Skeletal muscle satellite cell (primary cell): ENCODE measurements at regions not wholly inside any gene's neighbourhood (a gene's known extent, or its start where the extent isn't known, plus 50 kb on each side); places are given as distances from the start of the nearest gene placed in this dataset.

Experiments
- H3K27me3 ChIP-seq: 2 replicates; pipeline ENCODE4 v1.7.0; 2013; ENCODE audit warnings: low read length; ENCODE audit not compliant: control insufficient read depth, insufficient read depth
- H3K36me3 ChIP-seq: 2 replicates; pipeline ENCODE4 v1.7.0; 2013; ENCODE audit warnings: mild to moderate bottlenecking, control low read depth, low read length; ENCODE audit not compliant: insufficient read depth
- H3K4me1 ChIP-seq: 2 replicates; pipeline ENCODE4 v1.7.0; 2013; ENCODE audit warnings: low read length; ENCODE audit not compliant: control insufficient read depth, insufficient read depth
- H3K4me2 ChIP-seq: 2 replicates; pipeline ENCODE4 v1.7.0; 2013; ENCODE audit warnings: mild to moderate bottlenecking, low read length
- H3K4me3 ChIP-seq: 2 replicates; pipeline ENCODE4 v1.7.0; 2013; ENCODE audit warnings: low read length
- H3K9ac ChIP-seq: 2 replicates; pipeline ENCODE4 v1.7.0; 2013; ENCODE audit warnings: mild to moderate bottlenecking, low read depth, low read length, moderate library complexity
- H3K9me3 ChIP-seq: replicated peaks from 2 replicates; pipeline ENCODE4 v1.7.0; 2013; ENCODE audit warnings: mild to moderate bottlenecking, control low read depth, low read length

- H3K4me2 ChIP-seq = no peak overlapping the region
- H3K27me3 ChIP-seq = no peaks in the 10 kb centered on the region
- H3K9me3 ChIP-seq = no peaks in the 10 kb centered on the region
- no peak overlapping the region for H3K4me3 ChIP-seq
- no peaks in the 10 kb centered on the region for H3K4me1 ChIP-seq
- H3K36me3 ChIP-seq = no peaks in the 10 kb centered on the region
- no peak overlapping the region for H3K9ac ChIP-seq
These were observed 88.0 kb downstream of the C1D start for GRCh38 chr2:67974559-67975430.

- H3K27me3 ChIP-seq = no peaks in the 10 kb centered on the region
- H3K4me1 ChIP-seq = no peaks in the 10 kb centered on the region
- H3K4me2 ChIP-seq = no peak overlapping the region
- no peaks in the 10 kb centered on the region for H3K36me3 ChIP-seq
- H3K9ac ChIP-seq = no peak overlapping the region
- no peak overlapping the region for H3K4me3 ChIP-seq
- H3K9me3 ChIP-seq = no peaks in the 10 kb centered on the region
These were observed 85.3 kb downstream of the C1D start for GRCh38 chr2:67977464-67977863.

GRCh38 chr2:67982956-67983355, 79.8 kb downstream of the C1D start:
- Histone ChIP-seq H3K4me1 (no peaks in the 10 kb centered on the region), H3K9me3 (no peaks in the 10 kb centered on the region), H3K4me3 (no peak overlapping the region), H3K4me2 (no peak overlapping the region), H3K27me3 (no peaks in the 10 kb centered on the region), H3K9ac (no peak overlapping the region), H3K36me3 (no peaks in the 10 kb centered on the region)

GRCh38 chr2:67984600-67984999, 78.2 kb downstream of the C1D start:
- no peak overlapping the region for H3K4me3 ChIP-seq
- no peaks in the 10 kb centered on the region for H3K9me3 ChIP-seq
- H3K9ac ChIP-seq = no peak overlapping the region
- no peaks in the 10 kb centered on the region for H3K4me1 ChIP-seq
- no peaks in the 10 kb centered on the region for H3K36me3 ChIP-seq
- no peak overlapping the region for H3K4me2 ChIP-seq
- no peaks in the 10 kb centered on the region for H3K27me3 ChIP-seq

- no peaks in the 10 kb centered on the region for H3K9me3 ChIP-seq
- H3K4me1 ChIP-seq = no peaks in the 10 kb centered on the region
- no peak overlapping the region for H3K9ac ChIP-seq
- H3K4me3 ChIP-seq = no peak overlapping the region
- H3K27me3 ChIP-seq = no peaks in the 10 kb centered on the region
- no peaks in the 10 kb centered on the region for H3K36me3 ChIP-seq
- H3K4me2 ChIP-seq = no peak overlapping the region
These were observed 77.2 kb downstream of the C1D start for GRCh38 chr2:67985586-67985985.

GRCh38 chr2:67986258-67986657, 76.5 kb downstream of the C1D start:
- no peak overlapping the region for H3K9ac ChIP-seq
- H3K4me3 ChIP-seq = no peak overlapping the region
- no peak overlapping the region for H3K4me2 ChIP-seq
- no peaks in the 10 kb centered on the region for H3K4me1 ChIP-seq
- no peaks in the 10 kb centered on the region for H3K36me3 ChIP-seq
- H3K27me3 ChIP-seq = no peaks in the 10 kb centered on the region
- no peaks in the 10 kb centered on the region for H3K9me3 ChIP-seq
